GM21825 (cell line): ENCODE measurements at regions not wholly inside any gene's neighbourhood (a gene's known extent, or its start where the extent isn't known, plus 50 kb on each side); places are given as distances from the start of the nearest gene placed in this dataset.

Source experiments
- ATAC-seq: cut with Tn5 transposase; IDR thresholded peaks from one replicate; pipeline ENCODE4 v1.9.1; 2021; ENCODE audit warnings: mild to moderate bottlenecking, moderate library complexity; ENCODE audit not compliant: unreplicated experiment

DNA sequence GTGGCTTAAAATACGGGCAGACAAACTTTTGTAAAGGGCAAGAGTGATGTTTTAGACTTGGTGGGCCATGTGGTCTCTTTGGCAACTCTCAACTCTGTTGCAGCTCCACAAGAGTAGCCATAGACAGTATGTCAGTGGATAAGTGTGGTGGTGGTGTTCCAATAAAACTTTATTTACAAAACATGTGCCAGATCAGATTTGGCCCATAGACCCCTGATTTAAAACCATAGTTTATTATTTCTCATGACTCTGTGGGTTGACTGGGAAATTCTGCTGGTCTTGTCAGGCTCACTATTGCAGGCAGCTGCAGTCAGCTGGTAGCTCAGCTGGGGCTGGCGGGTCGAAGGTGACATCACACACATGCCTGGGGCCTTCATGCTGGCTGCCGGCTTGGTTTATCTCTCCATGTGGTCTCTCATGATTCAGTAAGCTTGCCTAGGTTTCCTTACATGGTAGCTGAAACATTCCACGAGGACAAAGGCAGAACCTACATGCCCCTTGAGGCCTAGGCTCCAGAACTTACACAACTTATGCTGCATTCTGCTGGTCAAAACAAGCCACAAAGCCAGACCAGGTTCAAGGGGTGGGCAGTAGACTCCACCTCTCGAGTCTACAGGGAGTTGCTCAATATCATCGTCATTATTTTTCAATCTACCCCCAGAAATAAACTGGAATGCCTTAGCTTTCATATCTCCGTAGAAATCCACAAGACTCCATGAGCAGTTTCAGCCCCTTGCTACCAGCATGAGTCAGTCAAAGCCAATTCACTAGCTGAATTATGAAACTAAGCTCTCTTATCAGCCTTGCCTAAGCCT lies 245.7 kb downstream of the WDR11 start:
- ATAC-seq: no peak

DNA sequence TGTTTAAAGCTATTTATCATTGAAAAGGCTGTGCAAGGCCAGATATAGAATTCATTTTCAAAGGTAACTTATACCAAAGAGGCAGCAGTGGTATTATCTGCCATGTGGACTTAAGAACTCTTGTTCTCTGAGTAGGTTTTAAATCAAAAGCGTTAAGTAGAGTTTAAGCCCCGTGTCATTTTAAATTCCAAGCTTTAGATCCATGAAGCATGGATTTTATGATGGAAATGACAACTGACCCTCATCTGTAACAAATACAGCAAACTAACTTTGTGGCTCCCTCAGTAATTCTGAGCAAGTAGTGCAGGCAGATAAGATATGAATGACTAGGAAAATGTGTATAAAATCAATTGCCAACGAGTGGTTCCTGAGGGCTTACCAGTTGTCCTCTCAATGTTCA lies 247.0 kb downstream of the WDR11 start:
- no peak for ATAC-seq

DNA sequence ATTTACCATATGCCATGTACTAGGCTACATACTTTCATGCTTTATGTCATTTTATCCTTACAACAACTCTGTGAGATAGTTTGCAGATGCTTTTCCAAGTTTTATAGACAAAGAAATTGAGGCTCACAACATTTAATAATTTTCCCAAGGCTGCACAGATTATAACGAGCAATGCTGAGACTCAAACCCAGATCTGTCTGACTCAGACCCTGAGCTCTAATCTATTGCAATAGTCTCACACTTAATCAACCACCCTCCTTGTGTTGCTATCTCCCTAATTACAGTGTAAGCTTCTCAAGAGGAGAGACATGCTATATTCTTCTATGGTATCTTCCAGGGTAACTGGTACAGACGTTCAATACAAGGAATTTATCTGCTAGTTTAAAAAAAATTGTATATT lies 247.6 kb downstream of the WDR11 start:
- no peak for ATAC-seq

DNA sequence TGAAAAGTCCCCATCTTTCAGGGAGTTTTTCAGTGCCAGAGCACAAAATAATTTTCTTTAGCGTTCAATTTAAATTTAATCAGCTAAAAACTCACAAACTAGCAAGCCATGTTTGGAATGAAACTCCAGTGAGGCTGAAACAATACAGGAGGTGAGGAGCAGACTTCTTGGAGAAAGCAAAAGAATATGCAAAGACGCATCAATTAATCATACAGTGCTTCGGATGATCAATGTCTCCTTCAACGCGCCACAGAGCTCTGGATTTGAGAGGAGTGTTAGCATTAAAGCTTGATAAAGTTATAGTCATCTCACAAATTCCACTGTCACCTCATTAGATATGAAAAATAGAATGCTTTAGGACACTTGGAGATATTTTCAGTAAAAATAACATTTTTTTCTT lies 248.0 kb downstream of the WDR11 start:
- ATAC-seq: no peak

DNA sequence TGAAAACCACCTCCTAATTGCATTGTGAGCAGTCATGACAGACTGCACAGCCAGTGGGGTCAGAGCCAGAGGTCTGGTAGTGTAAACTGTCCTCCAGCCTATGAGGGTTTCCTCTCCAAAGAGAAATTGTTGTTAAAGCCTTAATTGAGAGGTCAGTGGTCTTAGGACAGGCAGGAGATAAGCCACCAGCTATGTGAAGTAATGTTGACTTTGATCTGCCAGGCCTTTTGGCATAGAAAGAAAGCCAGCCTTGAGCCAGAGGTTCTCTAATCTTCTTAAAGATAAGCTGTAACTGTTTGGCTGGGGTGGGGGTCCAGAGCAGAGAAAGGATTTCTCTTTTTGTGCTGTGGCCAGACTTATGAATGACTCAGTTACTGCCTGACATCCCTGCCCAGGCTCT lies 248.4 kb downstream of the WDR11 start:
- ATAC-seq: no peak

DNA sequence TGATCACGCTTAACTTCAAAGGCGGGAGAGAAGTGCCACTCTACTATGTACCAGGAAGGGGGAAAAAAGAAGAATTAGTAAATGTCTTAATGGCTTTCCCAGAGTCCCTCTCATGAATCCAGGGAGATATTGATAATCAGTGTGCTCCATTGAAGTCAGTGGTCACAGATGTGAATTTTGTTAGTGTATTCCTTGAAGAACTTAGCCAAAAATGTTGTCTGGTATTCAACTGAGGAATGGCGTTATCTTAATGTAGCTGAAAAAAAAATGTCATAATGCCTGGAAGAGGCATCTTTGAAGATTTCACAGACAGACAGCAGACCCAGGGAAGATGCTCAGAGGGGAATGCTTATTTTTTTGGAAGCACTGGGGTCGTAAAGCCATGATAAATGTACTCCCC lies 250.4 kb downstream of the WDR11 start:
- no peak for ATAC-seq

DNA sequence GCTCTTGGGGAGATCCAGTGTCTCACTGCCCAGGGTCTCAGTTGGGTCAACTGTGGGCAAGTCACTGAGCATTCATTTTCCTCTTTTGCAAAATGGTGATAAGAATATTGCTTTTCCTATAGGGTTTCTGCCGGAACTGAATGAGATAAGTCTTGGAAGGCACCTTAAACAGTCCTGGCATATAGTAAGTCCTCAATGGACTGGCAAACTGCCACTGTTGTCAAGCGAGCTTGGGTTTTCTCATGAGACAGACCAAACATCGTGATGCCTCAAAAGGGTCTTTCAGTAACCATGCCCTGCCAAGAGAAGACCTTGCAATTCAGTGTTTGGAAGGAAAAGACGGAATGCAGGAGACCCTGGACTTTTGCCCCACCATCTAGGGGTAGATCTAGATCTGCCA lies 251.5 kb downstream of the WDR11 start:
- no peak for ATAC-seq

DNA sequence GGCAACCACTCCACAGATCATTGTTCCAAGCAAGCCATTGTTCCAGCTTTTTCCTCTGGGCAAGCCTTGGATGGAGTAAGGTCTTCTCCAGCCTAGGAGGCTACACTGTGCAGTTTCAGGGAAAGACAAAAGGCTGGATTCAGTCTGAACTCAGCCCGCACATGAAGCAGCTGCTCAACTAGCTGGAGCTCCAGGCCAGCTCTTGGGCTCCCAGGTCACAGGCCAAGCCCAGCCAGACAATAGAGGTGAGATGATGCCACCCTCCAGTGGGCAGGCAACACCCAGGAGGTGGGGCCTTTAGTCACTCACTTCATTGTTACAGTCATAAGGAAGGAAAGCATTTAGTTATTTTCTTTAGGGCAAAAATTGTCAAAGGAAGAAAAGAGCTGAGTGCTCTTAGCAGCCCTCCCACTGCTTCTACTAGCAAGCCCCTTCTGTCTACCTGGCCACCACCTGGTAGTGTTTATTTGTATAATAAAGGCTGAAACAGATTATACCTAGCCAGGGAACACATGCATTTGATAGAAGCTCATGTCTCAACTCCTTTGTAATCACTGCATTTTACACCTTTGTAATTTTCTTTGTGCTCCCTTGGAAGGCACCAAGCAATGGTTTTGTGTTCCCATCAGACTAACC lies 253.4 kb downstream of the WDR11 start:
- no peak for ATAC-seq

DNA sequence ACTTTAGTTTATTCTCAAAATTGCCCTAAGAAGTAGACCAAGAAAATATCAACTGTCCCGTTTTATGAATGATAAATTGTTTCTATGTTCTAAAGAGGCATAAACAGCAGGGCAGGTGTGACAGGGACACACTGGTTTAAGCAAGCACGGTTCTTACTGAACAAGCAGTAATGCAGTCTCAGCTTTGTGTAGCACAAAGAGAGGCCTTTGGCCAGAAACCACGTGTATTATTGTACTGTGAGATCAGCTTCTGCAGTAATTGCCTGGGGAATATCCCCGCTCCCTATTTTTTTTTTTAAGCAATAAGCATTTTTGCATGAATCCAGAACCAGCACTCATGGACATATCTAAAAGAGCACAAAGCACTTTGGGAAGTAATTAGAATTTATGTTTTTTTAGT lies 255.4 kb downstream of the WDR11 start:
- ATAC-seq: no peak

DNA sequence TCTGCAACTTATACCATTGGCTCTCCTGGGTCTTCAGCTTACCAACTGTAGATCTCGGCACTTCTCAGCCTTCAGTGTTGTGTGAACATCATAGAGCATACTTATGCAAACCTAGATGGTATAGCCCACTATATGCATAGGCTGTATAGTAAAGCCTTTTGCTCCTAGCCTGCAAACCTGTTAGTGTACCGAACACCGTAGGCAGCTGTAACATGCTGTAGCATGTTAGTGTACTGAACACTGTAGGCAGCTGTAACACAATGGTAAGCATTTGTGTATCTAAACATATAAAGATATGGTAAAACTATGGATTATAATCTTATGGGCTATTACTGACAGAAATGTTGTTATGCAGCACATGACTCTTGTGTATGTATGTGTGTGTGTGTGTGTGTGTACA lies 256.9 kb downstream of the WDR11 start:
- ATAC-seq: no peak

DNA sequence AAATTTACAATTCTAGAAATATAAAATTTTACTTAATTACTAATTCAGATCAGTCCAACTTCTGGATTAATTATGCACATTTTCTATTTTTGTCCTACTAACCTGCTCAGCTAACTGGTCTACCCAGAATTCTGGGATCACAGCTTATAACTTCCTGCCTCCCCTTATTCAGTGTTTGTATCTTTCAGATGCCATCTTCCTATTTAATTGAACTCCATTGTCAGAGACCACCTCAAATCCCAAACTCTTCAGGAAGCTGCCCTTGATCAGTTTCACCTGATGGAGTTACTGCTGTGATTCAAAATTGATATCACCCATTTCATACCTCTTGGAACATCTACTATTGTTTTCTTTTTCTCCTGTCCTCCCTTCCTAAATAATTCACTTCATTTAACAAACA lies 259.2 kb downstream of the WDR11 start:
- no peak for ATAC-seq

DNA sequence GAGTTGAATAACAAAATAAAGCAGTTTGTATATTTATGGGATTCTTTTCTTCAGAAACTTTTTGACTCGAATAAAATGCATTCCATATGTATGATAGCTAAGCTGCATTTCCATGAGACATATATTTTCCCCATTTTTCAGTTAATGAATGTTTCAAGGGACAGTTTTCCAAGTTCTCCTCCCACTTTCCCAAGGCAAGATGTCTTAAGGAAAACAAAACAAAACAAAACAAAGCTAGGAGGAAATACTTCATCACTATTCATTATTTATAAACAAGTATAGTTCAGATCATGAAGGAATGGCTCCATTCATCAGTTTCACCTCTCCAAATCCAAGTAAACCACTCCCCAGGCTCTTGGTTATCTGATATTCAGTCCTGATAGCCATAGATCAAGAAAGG lies 261.0 kb downstream of the WDR11 start:
- no peak for ATAC-seq

DNA sequence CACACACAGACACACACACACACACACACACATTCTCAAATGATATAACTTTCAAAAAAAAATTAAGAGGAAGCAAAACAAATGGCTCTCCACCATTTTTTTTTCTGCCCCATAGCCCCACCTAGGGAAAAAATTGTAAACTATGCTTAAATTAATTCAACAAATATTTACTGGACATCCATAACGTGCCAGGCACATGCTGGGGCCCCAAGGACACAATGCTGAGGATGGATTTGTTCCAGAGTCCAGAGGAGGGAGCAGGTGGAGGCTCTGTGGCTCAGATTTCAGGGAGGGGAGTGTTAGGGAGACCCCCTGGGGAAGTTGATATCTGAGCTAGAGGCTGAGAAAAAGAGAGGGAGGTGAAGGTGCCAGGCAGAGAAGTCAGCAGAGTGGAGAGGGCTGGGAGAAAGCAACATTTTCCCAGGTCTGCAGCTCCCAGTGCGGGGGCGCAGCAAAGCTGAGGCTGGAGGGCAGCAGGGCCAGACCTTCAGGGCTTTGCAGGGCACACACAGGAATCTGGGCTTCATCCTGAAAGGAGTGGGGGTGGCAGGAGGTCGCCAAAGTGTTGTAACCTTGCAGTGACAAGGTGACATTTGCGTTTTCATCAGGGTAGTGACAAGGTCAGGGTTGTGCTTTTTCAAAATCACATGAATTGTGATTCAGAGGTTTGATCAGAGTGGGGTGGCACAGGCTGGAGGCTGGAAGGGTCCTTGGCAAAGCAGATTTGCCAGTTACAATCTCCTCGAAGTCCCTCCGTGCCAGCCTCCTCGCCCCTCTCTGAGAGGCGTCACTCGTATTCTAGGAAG lies 261.6 kb downstream of the WDR11 start:
- no peak for ATAC-seq

DNA sequence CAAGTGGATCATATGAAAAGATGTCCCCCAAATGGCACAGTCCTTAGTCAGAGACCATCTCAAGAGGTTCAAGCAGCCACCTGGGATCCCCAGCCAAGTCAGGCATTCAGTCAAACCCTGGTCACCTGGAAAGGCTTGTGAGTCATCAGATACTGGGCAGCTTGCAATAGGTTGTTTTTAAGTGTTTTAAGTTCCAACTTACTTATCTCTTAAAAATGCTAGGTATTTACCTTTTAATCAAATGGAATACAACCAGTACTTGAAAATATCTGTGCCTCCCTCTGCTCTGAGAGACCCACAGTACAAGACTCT lies 262.2 kb downstream of the WDR11 start:
- ATAC-seq: no peak

DNA sequence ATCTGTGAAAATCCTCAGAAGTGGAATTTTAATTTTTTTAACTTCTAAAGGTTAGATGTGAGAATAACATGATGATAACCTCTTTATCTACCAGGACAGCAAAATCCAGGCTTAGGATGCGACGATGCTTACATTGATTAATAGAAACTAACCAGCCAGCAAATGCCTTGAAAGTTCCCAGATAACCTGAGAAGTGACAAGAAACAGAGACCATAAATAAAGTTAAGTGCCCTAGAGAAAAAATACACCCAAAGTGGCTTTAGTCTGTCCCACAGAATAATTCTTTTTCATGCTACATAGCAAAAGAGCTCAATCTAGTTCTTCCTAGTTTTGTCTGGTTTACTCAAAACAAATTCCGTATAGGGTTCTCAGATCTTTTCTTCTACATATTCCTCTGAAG lies 262.7 kb downstream of the WDR11 start:
- no peak for ATAC-seq

DNA sequence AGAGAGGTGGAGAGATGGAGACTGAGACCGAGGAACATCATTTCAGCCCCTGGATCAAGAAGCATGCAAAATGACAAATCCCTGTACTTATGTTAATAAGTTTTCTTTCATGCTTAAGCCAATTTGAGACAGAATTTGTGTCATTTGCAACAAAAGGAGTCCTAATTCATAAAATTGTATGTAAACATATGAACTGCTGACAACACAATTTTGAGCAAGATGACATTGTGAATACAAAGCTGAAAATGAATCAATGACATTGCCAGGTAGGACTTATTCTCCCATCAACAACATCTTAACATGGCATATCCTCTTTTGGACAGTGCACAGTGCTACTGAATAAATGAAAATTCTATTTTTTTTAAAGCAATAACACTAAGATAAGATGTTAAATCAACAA lies 264.0 kb downstream of the WDR11 start:
- no peak for ATAC-seq

DNA sequence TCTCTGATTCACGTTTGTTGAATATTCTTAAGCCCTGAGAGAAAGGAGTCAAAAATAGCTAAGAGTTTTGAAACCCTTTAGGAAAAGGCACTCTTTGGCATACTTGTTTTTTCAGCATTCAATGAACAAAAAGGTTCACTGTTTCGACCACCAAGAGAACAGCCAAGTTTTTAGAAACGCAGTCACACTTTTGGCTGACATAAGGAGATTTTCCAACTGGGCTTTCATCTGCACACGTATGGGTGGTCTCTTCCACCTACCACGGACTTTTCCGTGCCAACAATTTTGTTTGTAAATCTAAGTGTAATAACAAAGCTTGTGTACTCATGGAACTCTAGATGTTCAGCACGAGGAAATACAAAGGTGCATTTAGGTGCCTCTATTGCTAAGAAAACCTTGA lies 270.3 kb downstream of the WDR11 start:
- no peak for ATAC-seq

DNA sequence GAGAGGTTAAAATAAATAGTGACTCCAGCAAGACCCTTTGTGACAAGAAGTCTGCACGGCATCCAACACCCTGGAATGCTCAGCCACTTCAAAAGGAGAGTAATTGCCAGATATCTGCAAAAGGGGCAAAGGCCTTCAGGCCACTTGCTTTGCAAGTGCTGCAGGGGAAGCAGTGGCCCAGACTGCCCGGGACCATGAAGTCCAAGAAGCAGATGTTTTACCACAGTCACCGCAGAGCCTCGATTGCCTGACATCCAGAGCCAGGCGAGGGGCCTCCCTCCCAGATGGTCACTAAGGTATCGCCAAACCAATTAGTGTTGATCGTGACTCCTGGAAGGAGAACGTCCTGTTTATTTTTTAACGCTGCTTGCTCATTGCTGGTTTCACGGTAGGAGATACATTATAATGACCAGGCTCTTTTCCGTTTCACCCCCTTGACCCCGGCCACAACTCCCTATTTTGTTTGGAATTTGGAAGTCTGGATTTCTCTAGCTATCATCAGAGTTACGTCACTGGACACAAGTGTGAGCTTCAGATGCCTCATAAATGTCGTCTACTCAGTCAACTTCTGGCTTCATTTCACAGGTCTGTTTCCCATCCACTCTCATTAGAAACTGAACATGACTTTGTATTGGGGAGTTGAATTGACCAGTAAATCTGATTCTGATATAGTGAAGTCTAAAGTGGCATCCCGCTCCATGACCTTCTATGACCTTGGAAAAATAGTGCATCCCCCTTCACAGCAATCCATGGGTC lies 276.2 kb downstream of the WDR11 start:
- ATAC-seq: no peak

DNA sequence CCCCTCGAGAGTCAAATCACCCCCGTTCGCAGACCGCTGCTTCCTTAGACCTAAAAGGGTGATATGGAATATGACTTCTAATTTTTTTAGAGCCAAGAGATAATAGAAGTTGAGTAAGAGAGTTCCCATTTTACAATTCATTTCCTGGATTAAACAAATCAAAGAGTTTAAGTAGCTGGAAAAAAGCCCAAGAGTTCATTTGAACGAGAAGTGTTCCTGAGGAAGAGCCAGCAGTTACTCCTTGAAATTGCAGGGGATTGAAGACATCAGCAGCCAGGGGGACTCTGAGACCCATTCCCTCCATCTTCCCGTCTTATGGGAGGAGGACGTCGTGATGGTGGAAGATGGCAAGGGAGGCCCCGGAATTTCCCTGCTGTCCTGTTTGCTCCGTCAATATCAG lies 277.0 kb downstream of the WDR11 start:
- no peak for ATAC-seq

DNA sequence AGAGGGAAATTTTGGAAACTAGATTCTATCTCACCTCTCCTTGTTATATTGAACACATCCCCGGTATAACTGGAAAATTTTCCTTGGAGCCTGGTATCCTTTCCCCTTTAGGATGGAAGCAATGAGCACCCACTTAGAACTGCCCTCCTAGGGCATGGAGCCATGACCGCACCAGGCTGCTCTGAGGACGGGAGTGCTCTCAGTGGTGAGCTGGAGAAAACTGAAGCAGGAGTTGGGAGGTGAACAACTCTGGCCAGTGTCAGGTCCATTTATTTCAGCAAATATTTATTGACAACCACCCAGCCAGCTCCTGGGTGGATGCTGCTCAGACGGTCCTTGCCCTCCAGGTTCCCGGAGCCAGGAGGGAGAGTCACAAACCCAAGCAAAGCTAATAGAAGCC lies 278.1 kb downstream of the WDR11 start:
- ATAC-seq: no peak

DNA sequence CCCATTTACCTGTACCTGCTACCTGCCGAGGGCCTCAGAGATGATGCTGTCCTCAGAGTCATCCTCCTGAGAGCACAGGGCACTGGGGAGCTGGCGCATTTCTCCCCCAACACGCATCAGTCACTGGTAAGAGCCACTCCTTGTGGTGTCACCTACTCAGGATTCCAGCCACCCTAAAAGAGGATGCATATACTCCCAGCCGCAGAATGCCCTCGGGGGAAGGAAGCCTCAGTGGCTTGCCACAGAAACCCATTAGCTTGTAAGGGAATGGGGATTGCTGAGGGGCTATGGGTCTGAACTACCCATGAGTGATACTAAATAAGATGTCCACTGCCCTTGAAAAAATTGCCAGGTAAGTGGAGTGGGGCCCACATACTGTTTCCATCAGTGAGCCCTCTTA lies 279.2 kb downstream of the WDR11 start:
- ATAC-seq: no peak
